CD4-positive, alpha-beta T cell (primary cell): ENCODE measurements at regions not wholly inside any gene's neighbourhood (a gene's known extent, or its start where the extent isn't known, plus 50 kb on each side); places are given as distances from the start of the nearest gene placed in this dataset.
"Not testable (repeated sequence)": the region's sequence is repeated elsewhere in the genome, so short reads cannot be mapped to it uniquely, and the experiment has no call there.

Experiments
- ATAC-seq: fragments of 200-7000 bp; cut with Tn5 transposase; one replicate; pipeline ENCODE4 v1.10.0; 2022; ENCODE audit warnings: mild to moderate bottlenecking; ENCODE audit not compliant: poor library complexity
- CTCF ChIA-PET: fragments of 350-600 bp; sonication (Branson Sonifier 250); formaldehyde crosslinking; loops from one replicate; lab custom pipeline; 2021; ENCODE audit warnings: antibody characterized with exemption, inconsistent platforms; lab: Charles Lee
- POLR2A ChIA-PET: fragments of 350-600 bp; sonication (Branson Sonifier 250); formaldehyde crosslinking; loops from one replicate; lab custom pipeline; 2021; ENCODE audit warnings: antibody characterized with exemption, inconsistent platforms; lab: Charles Lee
- DNase-seq, 14 experiments: peaks; one replicate each; pipeline ENCODE4 v3.0.0-alpha.2; 2013 to 2020; ENCODE audit warnings: mixed read lengths in 2 of 14
- H3K27ac ChIP-seq, 2 donors: one replicate each; pipeline versions ENCODE4 v1.5.1 to v1.7.0; 2013; ENCODE audit warnings: low read length in 2 of 2, low read depth in 1 of 2, mild to moderate bottlenecking in 1 of 2
- H3K27me3 ChIP-seq, 2 experiments: 1 replicate in 1 of 2; 2 replicates in 1 of 2; pipeline versions ENCODE4 v1.6.1 to v1.7.0; 2013; ENCODE audit warnings: low read length in 2 of 2, control low read depth in 1 of 2, mild to moderate bottlenecking in 1 of 2, moderate library complexity in 1 of 2; ENCODE audit not compliant: insufficient read depth in 2 of 2, control insufficient read depth in 1 of 2
- H3K36me3 ChIP-seq: one replicate; pipeline ENCODE4 v1.6.1; 2013; ENCODE audit warnings: low read length, control low read depth; ENCODE audit not compliant: insufficient read depth
- H3K4me1 ChIP-seq: one replicate; pipeline ENCODE4 v1.6.1; 2013; ENCODE audit warnings: low read length, control low read depth; ENCODE audit not compliant: insufficient read depth
- H3K4me3 ChIP-seq: one replicate; pipeline ENCODE4 v1.5.1; 2013; ENCODE audit warnings: mild to moderate bottlenecking, low read length, moderate library complexity
- H3K9me3 ChIP-seq, 2 experiments: 1 replicate in 1 of 2; 2 replicates in 1 of 2; pipeline versions ENCODE4 v1.6.1 to v1.7.0; 2013; ENCODE audit warnings: low read length in 2 of 2, mild to moderate bottlenecking in 2 of 2, control low read depth in 1 of 2, moderate library complexity in 1 of 2; ENCODE audit not compliant: control insufficient read depth in 1 of 2, insufficient read depth in 1 of 2
- H3K27ac Mint-ChIP-seq: one replicate; pipeline ENCODE4 v1.8.0; 2020; ENCODE audit warnings: mixed read lengths
- H3K27me3 Mint-ChIP-seq: one replicate; pipeline ENCODE4 v1.8.0; 2021; ENCODE audit warnings: mixed read lengths
- H3K36me3 Mint-ChIP-seq: one replicate; pipeline ENCODE4 v1.8.0; 2021; ENCODE audit warnings: low read depth, mixed read lengths
- H3K4me1 Mint-ChIP-seq: one replicate; pipeline ENCODE4 v1.8.0; 2021; ENCODE audit warnings: low read depth, mixed read lengths
- H3K4me3 Mint-ChIP-seq: one replicate; pipeline ENCODE4 v1.8.0; 2020; ENCODE audit warnings: mild to moderate bottlenecking, mixed read lengths
- H3K9me3 Mint-ChIP-seq: one replicate; pipeline ENCODE4 v1.8.0; 2020; ENCODE audit warnings: mixed read lengths
- CTCF ChIP-seq: fragments of 200-600 bp; IDR thresholded peaks from one replicate; pipeline ENCODE4 v1.8.0; 2022; ENCODE audit warnings: antibody characterized with exemption, mild to moderate bottlenecking
- intact Hi-C, 2 experiments: fragments of 100-400 bp; cut with DNase I in 1 of 2; cut with micrococcal nuclease in 1 of 2; formaldehyde crosslinking; loops; one replicate each; pipeline versions ENCODE4 v1.15.1 to v1.9.0; 2023 to 2025; cut with DNase I, micrococcal nuclease

- H3K9me3 ChIP-seq, result no peaks in the 10 kb centered on the region
- H3K27me3 Mint-ChIP-seq, result no peaks in the 10 kb centered on the region
- peaks cover 6% of the 10 kb centered on the region for H3K4me1 ChIP-seq
- ATAC-seq (no peak), DNase-seq (no peak)
- H3K27me3 ChIP-seq, result no peaks in the 10 kb centered on the region
- no peaks in the 10 kb centered on the region for H3K36me3 ChIP-seq
- intact Hi-C loops, result no loop called here
- H3K9me3 Mint-ChIP-seq, result no peaks in the 10 kb centered on the region
- no peak overlapping the region for H3K4me3 ChIP-seq
- H3K27ac Mint-ChIP-seq, result no peak overlapping the region
- H3K27ac ChIP-seq, result no peak overlapping the region
- TF ChIP-seq CTCF, result no peak
- no peaks in the 10 kb centered on the region for H3K36me3 Mint-ChIP-seq
- H3K4me1 Mint-ChIP-seq, result peaks cover 23% of the 10 kb centered on the region
- no peak overlapping the region for H3K4me3 Mint-ChIP-seq
- CTCF ChIA-PET, result no interaction called here
- POLR2A ChIA-PET, result interaction anchor here (0.6 to 0.7 kb wide), 2 partner anchors 8 to 217 kb away, joined by 3 to 4 read pairs; no protein-coding TSS in a partner anchor
These were observed 138.0 kb upstream of the ZNF217 start for GRCh38 chr20:53731595-53731994.

- Mint-ChIP-seq H3K27ac (no peak overlapping the region), H3K9me3 (no peaks in the 10 kb centered on the region), H3K4me1 (peaks cover 15% of the 10 kb centered on the region), H3K4me3 (no peak overlapping the region), H3K36me3 (no peaks in the 10 kb centered on the region), H3K27me3 (no peaks in the 10 kb centered on the region)
- Histone ChIP-seq H3K27me3 (no peaks in the 10 kb centered on the region), H3K4me1 (peaks cover 6% of the 10 kb centered on the region), H3K27ac (no peak overlapping the region), H3K36me3 (no peaks in the 10 kb centered on the region), H3K4me3 (no peak overlapping the region), H3K9me3 (no peaks in the 10 kb centered on the region)
- DNase-seq (no peak), ATAC-seq (no peak)
- intact Hi-C loops, result no loop called here
- CTCF ChIA-PET, result no interaction called here
- no peak for TF ChIP-seq CTCF
- POLR2A ChIA-PET, result interaction anchor here (0.6 kb wide), 1 partner anchor 36 kb away, joined by 3 read pairs; no protein-coding TSS in a partner anchor
These were observed 134.7 kb upstream of the ZNF217 start for GRCh38 chr20:53728359-53728758.

- CTCF ChIA-PET, H3K9me3 Mint-ChIP-seq, H3K27ac Mint-ChIP-seq: not testable (repeated sequence)
These were observed 133.6 kb upstream of the ZNF217 start for GRCh38 chr20:53727239-53727638.

GRCh38 chr20:53725575-53725970 is 131.9 kb upstream of the ZNF217 start:
- TF ChIP-seq CTCF, result no peak
- Mint-ChIP-seq H3K36me3 (no peaks in the 10 kb centered on the region), H3K27ac (no peak overlapping the region), H3K27me3 (no peaks in the 10 kb centered on the region), H3K9me3 (no peaks in the 10 kb centered on the region), H3K4me3 (no peak overlapping the region), H3K4me1 (peaks cover 22% of the 10 kb centered on the region)
- Histone ChIP-seq H3K36me3 (no peaks in the 10 kb centered on the region), H3K4me3 (no peak overlapping the region), H3K27ac (no peak overlapping the region), H3K27me3 (no peaks in the 10 kb centered on the region), H3K4me1 (peaks cover 10% of the 10 kb centered on the region), H3K9me3 (no peaks in the 10 kb centered on the region)
- ChIA-PET CTCF (no interaction called here), POLR2A (no interaction called here)
- DNase-seq (no peak), ATAC-seq (no peak)
- intact Hi-C loops, result no loop called here

More at GRCh38 chr20:53727239-53727638, 133.6 kb upstream of the ZNF217 start:
- H3K27me3 Mint-ChIP-seq, H3K4me3 ChIP-seq, H3K4me1 ChIP-seq, DNase-seq, H3K4me3 Mint-ChIP-seq, H3K27me3 ChIP-seq, H3K9me3 ChIP-seq, intact Hi-C loops, H3K36me3 Mint-ChIP-seq, H3K27ac ChIP-seq, ATAC-seq, H3K36me3 ChIP-seq: not testable (repeated sequence)
- POLR2A ChIA-PET, result interaction anchor here (0.6 kb wide), 1 partner anchor 186 kb away, joined by 3 read pairs; no protein-coding TSS in a partner anchor
- peaks cover 15% of the 10 kb centered on the region for H3K4me1 Mint-ChIP-seq
